GM12891 (cell line): ENCODE measurements at regions not wholly inside any gene's neighbourhood (a gene's known extent, or its start where the extent isn't known, plus 50 kb on each side); places are given as distances from the start of the nearest gene placed in this dataset.

Experiments
- PAX5 ChIP-seq: IDR thresholded peaks from 2 replicates; pipeline ENCODE4 v1.6.1; 2011; ENCODE audit warnings: low read length, moderate library complexity, mild to moderate bottlenecking; ENCODE audit not compliant: insufficient read depth, severe bottlenecking
- TAF1 ChIP-seq: IDR thresholded peaks from 2 replicates; pipeline ENCODE4 v1.6.1; 2011; ENCODE audit warnings: low read depth, low read length, control low read depth

DNA sequence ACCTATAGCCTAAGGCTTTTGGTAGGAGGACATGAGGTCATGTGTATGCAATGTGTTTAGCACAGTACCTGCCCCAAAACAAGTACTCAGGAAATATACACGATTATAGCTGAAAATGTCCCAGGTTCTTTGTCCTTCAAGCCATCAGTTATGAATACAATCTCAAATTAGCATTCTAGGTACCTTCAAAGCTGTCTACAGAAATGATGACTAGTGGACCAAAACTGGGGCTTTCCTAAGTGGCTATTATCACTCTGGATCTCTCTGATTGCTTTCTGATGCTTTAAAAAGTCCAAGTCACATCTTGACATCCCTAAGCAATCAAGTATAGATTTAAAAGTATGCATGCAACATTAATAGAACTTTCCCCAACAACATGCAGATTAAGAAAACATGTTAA, 93.0 kb upstream of the SLIT3 start:
- TF ChIP-seq PAX5, result no peak
- no peak for TF ChIP-seq TAF1
